Panc1 (cell line): ENCODE measurements at regions not wholly inside any gene's neighbourhood (a gene's known extent, or its start where the extent isn't known, plus 50 kb on each side); places are given as distances from the start of the nearest gene placed in this dataset.

Experiments used
- REST ChIP-seq, 2 experiments: IDR thresholded peaks; 2 replicates each; pipeline ENCODE4 v1.6.1; 2011 to 2012; ENCODE audit warnings: low read depth in 2 of 2, control low read depth in 1 of 2, low read length in 1 of 2, mild to moderate bottlenecking in 1 of 2, moderate library complexity in 1 of 2; ENCODE audit not compliant: insufficient read depth in 1 of 2
- TCF7L2 ChIP-seq: IDR thresholded peaks from 2 replicates; pipeline ENCODE4 v1.6.1; 2011; ENCODE audit warnings: mild to moderate bottlenecking, low read depth, low read length, inconsistent platforms
- TF ChIP-seq, protein P1 (sequence below): fragments of 450-650 bp; IDR thresholded peaks from 2 replicates; pipeline ENCODE4 v1.5.1; 2017; ENCODE audit warnings: mild to moderate bottlenecking

DNA sequence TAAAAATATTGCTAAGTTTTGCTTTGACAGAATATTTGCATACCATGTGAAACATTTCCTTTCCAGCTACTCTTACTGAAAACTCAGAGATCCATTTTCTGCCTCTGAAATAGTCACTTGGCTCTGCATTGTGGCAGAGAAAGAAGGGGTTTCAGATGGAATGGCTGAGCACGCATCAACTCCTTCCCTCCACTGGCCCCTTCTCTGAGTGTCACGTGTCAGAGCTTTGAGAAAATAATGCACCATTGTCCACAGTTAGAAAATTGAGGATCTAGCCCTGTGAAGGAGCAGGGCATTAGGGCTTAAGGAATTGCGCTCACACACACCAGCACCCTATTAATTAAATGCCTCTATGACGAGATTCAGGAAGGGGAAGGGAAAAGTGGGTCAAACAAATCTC, 78.8 kb upstream of the FAT4 start:
- TF ChIP-seq, protein P1, sequence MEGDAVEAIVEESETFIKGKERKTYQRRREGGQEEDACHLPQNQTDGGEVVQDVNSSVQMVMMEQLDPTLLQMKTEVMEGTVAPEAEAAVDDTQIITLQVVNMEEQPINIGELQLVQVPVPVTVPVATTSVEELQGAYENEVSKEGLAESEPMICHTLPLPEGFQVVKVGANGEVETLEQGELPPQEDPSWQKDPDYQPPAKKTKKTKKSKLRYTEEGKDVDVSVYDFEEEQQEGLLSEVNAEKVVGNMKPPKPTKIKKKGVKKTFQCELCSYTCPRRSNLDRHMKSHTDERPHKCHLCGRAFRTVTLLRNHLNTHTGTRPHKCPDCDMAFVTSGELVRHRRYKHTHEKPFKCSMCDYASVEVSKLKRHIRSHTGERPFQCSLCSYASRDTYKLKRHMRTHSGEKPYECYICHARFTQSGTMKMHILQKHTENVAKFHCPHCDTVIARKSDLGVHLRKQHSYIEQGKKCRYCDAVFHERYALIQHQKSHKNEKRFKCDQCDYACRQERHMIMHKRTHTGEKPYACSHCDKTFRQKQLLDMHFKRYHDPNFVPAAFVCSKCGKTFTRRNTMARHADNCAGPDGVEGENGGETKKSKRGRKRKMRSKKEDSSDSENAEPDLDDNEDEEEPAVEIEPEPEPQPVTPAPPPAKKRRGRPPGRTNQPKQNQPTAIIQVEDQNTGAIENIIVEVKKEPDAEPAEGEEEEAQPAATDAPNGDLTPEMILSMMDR: no peak
- TF ChIP-seq TCF7L2 (no peak), REST (IDR thresholded peaks at IDR 0.05; ENCODE audit: insufficient read depth in 1 of 2, low read depth in 2 of 2, low read length in 1 of 2) (no peak)
